ENCODE measurements at regions not wholly inside any gene's neighbourhood (a gene's known extent, or its start where the extent isn't known, plus 50 kb on each side); places are given as distances from the start of the nearest gene placed in this dataset.
A peak's percentile ranks its signal among the peaks of the same experiment; 100 is the strongest.

- CTCF ChIA-PET, result no interaction called here
Measured at GRCh38 chr4:174137698-174138097, 145.8 kb downstream of the FBXO8 start.

DNA sequence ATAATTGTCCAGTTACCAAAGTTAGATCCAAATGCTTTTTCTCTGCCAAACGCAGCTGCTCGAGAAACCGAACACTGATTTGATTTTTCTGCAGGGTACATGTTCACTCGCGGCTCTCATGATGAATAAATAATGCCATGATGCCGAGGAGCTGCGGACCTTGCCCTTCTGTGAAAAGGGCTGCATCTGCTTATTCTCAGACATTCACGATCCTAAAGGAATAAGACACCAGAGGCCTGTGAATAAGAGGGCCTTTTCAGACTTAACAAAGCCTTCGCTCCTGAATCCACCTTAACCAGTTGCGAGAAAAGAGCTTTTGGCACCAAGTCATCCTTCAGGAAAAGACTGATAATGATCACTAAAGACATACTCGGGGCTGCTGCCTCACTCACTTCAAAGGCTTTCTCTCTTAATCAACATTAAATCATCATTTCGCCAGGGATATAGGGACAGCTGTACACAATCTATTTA is 147.5 kb downstream of the FBXO8 start:
- no peak for DNase-seq (ENCODE audit: extremely low spot score)
- TF ChIP-seq PKNOX1 (IDR thresholded peaks at IDR 0.05), result no peak
- no peak for TF ChIP-seq NFRKB (IDR thresholded peaks at IDR 0.05)
- no peak for TF ChIP-seq FOXA1 (IDR thresholded peaks at IDR 0.05)
- no peak for TF ChIP-seq CTBP1 (IDR thresholded peaks at IDR 0.05; ENCODE audit: borderline replicate concordance)
- no peak for TF ChIP-seq ARNT (IDR thresholded peaks at IDR 0.05)
- POLR2A ChIA-PET, result no interaction called here
- CTCF ChIA-PET, result interaction anchor here (0.8 to 1.2 kb wide), 5 partner anchors 9 to 339 kb away, joined by 3 to 7 read pairs (median 4); no protein-coding TSS in a partner anchor

More at GRCh38 chr4:174137698-174138097, 145.8 kb downstream of the FBXO8 start:
- TF ChIP-seq FOXA1 (IDR thresholded peaks at IDR 0.05), result no peak
- TF ChIP-seq BHLHE40 (IDR thresholded peaks at IDR 0.05; ENCODE audit: borderline replicate concordance), result no peak
- no peak for TF ChIP-seq NFRKB (IDR thresholded peaks at IDR 0.05)
- TF ChIP-seq SP1 (IDR thresholded peaks at IDR 0.05), result no peak
- TF ChIP-seq ZNF384 (IDR thresholded peaks at IDR 0.05), result no peak
- no peak for TF ChIP-seq SUZ12 (IDR thresholded peaks at IDR 0.05)
- no peak for TF ChIP-seq PKNOX1 (IDR thresholded peaks at IDR 0.05)
- TF ChIP-seq FOXM1 (IDR thresholded peaks at IDR 0.05; ENCODE audit: borderline replicate concordance), result no peak
- TF ChIP-seq TARDBP (IDR thresholded peaks at IDR 0.05), result no peak
- no peak for DNase-seq (ENCODE audit: extremely low spot score)
- POLR2A ChIA-PET, result interaction anchor here (0.9 kb wide), 1 partner anchor 803 kb away, joined by 3 read pairs; the partner anchor contains the start of gene HMGB2

DNA sequence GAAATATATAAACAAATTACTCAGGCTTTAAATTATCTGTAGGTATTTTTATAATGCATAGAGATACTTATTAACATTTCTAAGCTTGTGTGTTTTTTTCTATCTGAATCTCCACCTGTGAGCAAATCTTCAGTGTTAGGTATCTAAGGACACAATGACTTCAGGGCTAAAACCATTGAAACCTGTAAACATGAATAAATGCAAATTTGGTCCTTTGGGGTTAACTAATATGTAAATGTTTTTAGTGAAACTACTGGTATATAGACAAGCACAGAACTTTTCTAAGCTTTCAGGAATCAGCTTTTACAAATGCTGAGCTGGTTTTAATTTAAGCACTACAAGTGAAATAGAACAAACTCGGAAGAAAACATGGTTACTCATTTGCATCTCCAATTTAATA is 147.9 kb downstream of the FBXO8 start:
- CTCF ChIA-PET, result interaction anchor here (0.8 to 1.2 kb wide), 4 partner anchors 8 to 340 kb away, joined by 3 to 7 read pairs (median 4); no protein-coding TSS in a partner anchor
- POLR2A ChIA-PET, result no interaction called here
- DNase-seq (ENCODE audit: extremely low spot score), result no peak
- TF ChIP-seq SUZ12 (IDR thresholded peaks at IDR 0.05) (no peak), HDGF (IDR thresholded peaks at IDR 0.05; ENCODE audit: borderline replicate concordance) (no peak), ZNF384 (IDR thresholded peaks at IDR 0.05) (no peak), CTBP1 (IDR thresholded peaks at IDR 0.05; ENCODE audit: borderline replicate concordance) (no peak), ELF4 (IDR thresholded peaks at IDR 0.05) (no peak), L3MBTL2 (conservative IDR thresholded peaks at IDR 0.05) (no peak), TARDBP (IDR thresholded peaks at IDR 0.05) (no peak), ARNT (IDR thresholded peaks at IDR 0.05) (no peak), FOXA1 (IDR thresholded peaks at IDR 0.05) (no peak), FOXM1 (IDR thresholded peaks at IDR 0.05; ENCODE audit: borderline replicate concordance) (no peak), NFRKB (IDR thresholded peaks at IDR 0.05) (no peak), PKNOX1 (IDR thresholded peaks at IDR 0.05) (no peak), FOXK2 (IDR thresholded peaks at IDR 0.05) (no peak), LEF1 (IDR thresholded peaks at IDR 0.05; ENCODE audit: borderline replicate concordance) (no peak), SP1 (IDR thresholded peaks at IDR 0.05) (no peak), BHLHE40 (IDR thresholded peaks at IDR 0.05; ENCODE audit: borderline replicate concordance) (no peak)

DNA sequence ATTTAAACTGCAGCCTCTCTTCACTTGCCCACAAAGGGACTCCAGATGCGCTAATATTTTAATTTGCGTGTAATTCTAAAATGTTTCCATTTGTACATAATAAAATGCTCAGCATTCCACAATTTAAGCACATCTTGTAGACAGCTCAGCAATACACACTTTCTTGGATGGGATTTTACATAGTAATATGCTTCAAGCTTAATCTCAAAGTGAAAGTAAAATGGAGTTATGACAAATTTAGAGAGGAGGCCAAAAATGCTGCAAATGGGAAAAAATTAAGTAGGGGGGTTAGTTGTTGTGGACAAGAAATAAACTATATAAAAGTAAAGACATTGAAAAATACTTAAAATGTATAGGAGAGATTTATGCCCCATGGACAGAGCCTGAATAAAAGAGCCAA is 149.1 kb downstream of the FBXO8 start:
- TF ChIP-seq FOXK2 (IDR thresholded peaks at IDR 0.05) (no peak), SP1 (IDR thresholded peaks at IDR 0.05) (no peak), TARDBP (IDR thresholded peaks at IDR 0.05) (no peak), ARNT (IDR thresholded peaks at IDR 0.05) (no peak), LEF1 (IDR thresholded peaks at IDR 0.05; ENCODE audit: borderline replicate concordance) (no peak), HDGF (IDR thresholded peaks at IDR 0.05; ENCODE audit: borderline replicate concordance) (no peak), L3MBTL2 (conservative IDR thresholded peaks at IDR 0.05) (no peak), ZNF384 (IDR thresholded peaks at IDR 0.05) (no peak), BHLHE40 (IDR thresholded peaks at IDR 0.05; ENCODE audit: borderline replicate concordance) (no peak), ELF4 (IDR thresholded peaks at IDR 0.05) (no peak), SUZ12 (IDR thresholded peaks at IDR 0.05) (no peak), NFRKB (IDR thresholded peaks at IDR 0.05) (no peak), CTBP1 (IDR thresholded peaks at IDR 0.05; ENCODE audit: borderline replicate concordance) (no peak), FOXA1 (IDR thresholded peaks at IDR 0.05) (no peak), PKNOX1 (IDR thresholded peaks at IDR 0.05) (no peak), FOXM1 (IDR thresholded peaks at IDR 0.05; ENCODE audit: borderline replicate concordance) (no peak)
- CTCF ChIA-PET, result interaction anchor here (1.0 to 1.4 kb wide), 2 partner anchors 15 to 382 kb away, joined by 3 to 5 read pairs; no protein-coding TSS in a partner anchor
- DNase-seq (ENCODE audit: extremely low spot score), result no peak
- POLR2A ChIA-PET, result no interaction called here

DNA sequence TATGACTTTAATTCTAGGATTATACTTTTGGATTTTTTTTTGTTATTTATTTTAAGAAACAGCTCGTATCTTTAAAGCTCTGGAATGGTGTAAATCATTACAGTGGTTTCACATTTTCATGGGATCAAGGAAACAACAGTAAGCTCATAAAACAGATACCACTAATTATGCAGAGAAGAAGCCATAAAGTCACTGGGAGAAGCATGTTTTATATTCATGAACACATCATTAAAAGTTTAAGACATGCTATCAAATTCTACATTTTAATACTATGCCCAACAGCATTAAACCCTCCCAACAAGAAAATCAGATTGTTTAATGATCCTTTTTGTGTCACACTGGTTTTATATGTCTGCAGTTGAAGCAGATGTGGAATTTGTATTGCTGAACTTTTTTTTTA is 149.9 kb downstream of the FBXO8 start:
- no peak for TF ChIP-seq LEF1 (IDR thresholded peaks at IDR 0.05; ENCODE audit: borderline replicate concordance)
- TF ChIP-seq FOXM1 (IDR thresholded peaks at IDR 0.05; ENCODE audit: borderline replicate concordance), result no peak
- TF ChIP-seq ZNF384 (IDR thresholded peaks at IDR 0.05), result peak; percentile 16; the same call in 1 of the 2 replicates
- no peak for TF ChIP-seq FOXK2 (IDR thresholded peaks at IDR 0.05)
- TF ChIP-seq ARNT (IDR thresholded peaks at IDR 0.05), result peak; percentile 40; the same call in 1 of the 2 replicates
- TF ChIP-seq BHLHE40 (IDR thresholded peaks at IDR 0.05; ENCODE audit: borderline replicate concordance), result no peak
- TF ChIP-seq SUZ12 (IDR thresholded peaks at IDR 0.05), result no peak
- peak; percentile 81 for TF ChIP-seq PKNOX1 (IDR thresholded peaks at IDR 0.05)
- no peak for TF ChIP-seq FOXA1 (IDR thresholded peaks at IDR 0.05)
- TF ChIP-seq SP1 (IDR thresholded peaks at IDR 0.05), result no peak
- TF ChIP-seq ELF4 (IDR thresholded peaks at IDR 0.05), result no peak
- TF ChIP-seq HDGF (IDR thresholded peaks at IDR 0.05; ENCODE audit: borderline replicate concordance), result no peak
- TF ChIP-seq L3MBTL2 (conservative IDR thresholded peaks at IDR 0.05), result no peak
- no peak for TF ChIP-seq TARDBP (IDR thresholded peaks at IDR 0.05)
- TF ChIP-seq CTBP1 (IDR thresholded peaks at IDR 0.05; ENCODE audit: borderline replicate concordance), result peak; percentile 81
- TF ChIP-seq NFRKB (IDR thresholded peaks at IDR 0.05), result no peak
- ChIA-PET CTCF (interaction anchor here (1.4 kb wide), 1 partner anchor 381 kb away, joined by 5 read pairs; no protein-coding TSS in a partner anchor), POLR2A (no interaction called here)
- DNase-seq (ENCODE audit: extremely low spot score), result no peak

Data from HEK293T (cell line).